MM.1S (cell line): ENCODE measurements at regions not wholly inside any gene's neighbourhood (a gene's known extent, or its start where the extent isn't known, plus 50 kb on each side); places are given as distances from the start of the nearest gene placed in this dataset.

Experiments
- CTCF ChIP-seq: fragments of 300-600 bp; sonication (generic); IDR thresholded peaks from 2 replicates; pipeline ENCODE4 v1.5.1; 2016; ENCODE audit warnings: antibody characterized with exemption, low read length, mixed read lengths
- EZH2 ChIP-seq: fragments of 300-600 bp; sonication (generic); optimal IDR thresholded peaks from 2 replicates; pipeline ENCODE3; 2017; ENCODE audit warnings: low read depth, mild to moderate bottlenecking, antibody characterized with exemption, low read length, mixed read lengths

- no peak for TF ChIP-seq CTCF
- TF ChIP-seq EZH2: no peak
Measured at GRCh38 chr3:194081826-194082225, 54.1 kb upstream of the HES1 start.
